Hypothalamus (tissue), 51 donors: ENCODE measurements at regions not wholly inside any gene's neighbourhood (a gene's known extent, or its start where the extent isn't known, plus 50 kb on each side); places are given as distances from the start of the nearest gene placed in this dataset.
A peak's percentile ranks its signal among the peaks of the same experiment; 100 is the strongest.

ENCODE experiments used
- DNase-seq, 51 donors: peaks; one replicate each; lab custom pipeline; 2025; lab: John Stamatoyannopoulos, UW

DNA sequence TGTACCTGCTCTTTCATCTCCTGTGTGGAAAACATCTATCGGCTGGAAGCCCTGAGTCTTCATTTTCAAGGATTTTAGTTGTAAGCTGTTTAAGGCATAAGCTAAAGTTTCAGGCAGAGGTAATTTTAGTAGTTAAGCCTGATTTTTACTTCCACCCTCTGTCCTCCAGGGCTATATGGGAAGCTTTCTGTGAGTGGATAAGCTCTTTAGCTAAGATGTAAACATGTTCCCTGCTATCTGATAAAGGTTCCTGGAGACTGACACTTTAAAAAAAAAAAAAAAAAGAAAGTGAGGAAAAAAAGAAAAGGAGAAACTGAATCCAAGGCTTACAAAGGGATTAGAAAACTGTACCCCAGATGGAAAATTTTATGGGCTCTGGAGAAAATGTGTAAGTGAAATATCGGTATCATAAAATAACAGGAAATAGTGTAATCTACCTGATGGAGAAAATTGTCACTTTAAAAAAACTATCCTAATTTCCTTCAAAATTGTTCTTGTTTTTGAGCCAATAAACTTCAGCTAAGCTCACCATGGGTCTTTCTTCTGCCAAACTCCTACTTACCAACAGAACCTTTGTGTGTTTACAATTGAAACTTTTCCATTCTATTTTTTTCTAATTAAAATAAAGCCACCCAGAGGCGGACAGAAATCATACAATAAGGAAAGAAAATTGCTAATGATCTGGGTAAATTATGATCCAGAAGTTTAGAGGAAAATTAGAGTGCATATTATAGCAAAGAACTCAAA lies 180.5 kb downstream of the TGFB2 start:
- no peak for DNase-seq

DNA sequence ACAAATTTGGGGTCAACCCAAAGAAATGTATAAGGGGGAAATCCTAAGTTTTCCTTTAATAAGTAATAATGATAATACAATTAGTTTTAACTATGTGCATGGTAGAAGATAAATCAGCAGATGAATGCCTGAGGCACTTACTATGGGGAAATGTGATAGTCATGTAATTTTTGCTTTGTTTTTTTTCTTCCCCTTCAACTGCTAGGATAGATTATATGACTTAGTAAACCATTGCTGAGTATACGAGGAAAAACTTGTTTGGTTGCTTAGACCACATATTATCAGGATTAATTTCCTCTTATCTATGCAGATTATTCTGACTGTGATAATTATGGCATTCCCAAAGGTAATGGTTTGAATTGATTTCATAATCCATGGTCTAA lies 181.1 kb downstream of the TGFB2 start:
- DNase-seq: no peak

DNA sequence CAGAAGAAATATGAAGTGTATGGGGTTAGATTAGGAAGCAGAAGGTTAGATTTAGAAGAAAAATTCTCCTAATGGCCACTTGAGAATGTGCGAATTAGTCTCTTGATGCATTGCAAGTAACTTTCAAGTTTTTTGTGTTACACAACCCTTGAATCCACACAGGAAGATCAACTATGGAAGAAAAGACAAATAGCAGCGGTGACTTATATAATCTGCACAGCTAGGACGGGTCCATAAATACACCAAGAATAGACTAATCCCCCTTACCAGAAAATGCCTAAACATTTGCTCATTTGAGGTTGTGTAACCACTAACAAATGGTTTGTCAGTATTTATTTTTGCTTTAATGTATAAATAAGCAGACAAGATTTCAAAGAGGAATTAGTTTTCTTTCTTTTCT lies 182.6 kb downstream of the TGFB2 start:
- DNase-seq: no peak

DNA sequence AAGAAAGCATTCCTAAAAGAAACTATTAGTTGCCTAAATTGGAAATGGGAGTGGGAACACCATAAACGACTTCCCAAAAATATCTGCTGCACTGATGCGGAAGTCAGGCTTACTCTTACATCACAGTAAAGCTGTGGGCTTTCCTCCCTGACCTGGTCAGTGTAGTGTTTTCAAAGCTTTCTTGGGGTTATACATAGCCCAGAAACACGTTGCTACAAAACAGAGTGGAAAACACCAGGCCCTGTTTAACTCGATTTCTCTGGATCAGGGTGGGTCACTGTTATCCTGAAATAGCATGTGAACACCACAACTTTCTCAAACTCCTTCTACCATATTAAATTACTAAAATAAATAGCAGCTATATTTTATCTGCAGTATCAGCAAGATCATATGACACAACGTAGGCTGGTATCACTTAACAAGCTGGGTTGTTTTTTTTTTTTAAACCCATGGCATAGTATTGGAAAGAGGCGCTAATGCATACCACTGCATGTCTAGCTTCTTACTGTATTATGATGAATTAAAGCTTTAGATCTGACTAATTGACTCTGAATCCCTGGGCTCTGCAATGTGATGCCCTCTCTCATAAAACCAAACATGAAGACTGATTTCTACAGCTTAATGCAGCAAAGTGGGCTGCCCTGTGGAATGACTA lies 184.6 kb downstream of the TGFB2 start:
- no peak for DNase-seq

DNA sequence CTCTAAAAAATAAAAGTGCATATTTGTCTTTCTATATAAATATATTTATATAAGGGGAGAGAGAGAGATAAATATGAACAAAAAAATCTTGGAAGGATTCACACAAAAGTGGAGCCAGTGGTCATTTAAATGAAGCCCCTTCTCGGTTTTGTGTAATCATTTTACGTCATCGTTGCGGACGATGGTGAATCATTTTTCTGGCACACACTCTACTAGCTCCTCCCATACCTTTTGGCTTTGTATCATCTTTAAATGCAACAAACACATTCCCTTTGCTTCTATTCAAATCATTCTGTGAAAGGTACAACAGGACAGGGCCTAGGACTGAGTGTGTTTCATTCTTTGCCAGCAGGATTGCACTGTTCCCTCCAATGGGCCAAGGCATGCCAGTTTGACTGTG lies 186.8 kb downstream of the TGFB2 start:
- no peak for DNase-seq

DNA sequence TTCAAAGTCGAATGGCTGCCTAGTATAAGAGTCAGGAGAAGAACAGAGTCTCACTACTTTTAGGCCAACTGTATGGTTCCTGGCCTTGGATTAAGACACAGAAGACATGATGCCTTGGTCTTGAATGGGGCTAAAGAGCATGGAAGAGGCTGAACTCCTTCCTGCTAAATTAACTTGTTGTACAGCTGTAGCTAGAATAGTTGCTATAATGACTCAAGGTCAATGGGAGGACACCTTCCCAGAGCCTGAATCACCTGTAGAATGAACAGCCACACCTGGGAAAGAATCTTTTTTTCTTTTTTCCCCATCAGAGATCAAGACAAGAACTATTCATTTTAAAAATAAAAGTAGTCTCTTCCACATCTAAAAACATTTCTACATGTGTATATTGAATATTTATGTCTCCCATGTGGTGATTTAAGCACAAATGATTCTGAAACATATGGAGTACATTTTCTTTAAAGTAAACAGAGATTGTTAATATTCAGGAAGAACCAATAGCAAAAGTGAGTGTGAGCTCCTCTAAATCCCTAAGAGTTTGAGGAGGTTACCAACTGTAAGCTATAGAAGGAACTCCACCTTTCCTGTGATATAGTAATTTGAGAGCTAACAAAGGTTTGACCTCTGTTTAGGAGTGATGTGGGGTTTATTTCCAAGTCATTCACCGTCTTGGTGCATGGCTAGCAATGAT lies 191.3 kb downstream of the TGFB2 start:
- DNase-seq: no peak

DNA sequence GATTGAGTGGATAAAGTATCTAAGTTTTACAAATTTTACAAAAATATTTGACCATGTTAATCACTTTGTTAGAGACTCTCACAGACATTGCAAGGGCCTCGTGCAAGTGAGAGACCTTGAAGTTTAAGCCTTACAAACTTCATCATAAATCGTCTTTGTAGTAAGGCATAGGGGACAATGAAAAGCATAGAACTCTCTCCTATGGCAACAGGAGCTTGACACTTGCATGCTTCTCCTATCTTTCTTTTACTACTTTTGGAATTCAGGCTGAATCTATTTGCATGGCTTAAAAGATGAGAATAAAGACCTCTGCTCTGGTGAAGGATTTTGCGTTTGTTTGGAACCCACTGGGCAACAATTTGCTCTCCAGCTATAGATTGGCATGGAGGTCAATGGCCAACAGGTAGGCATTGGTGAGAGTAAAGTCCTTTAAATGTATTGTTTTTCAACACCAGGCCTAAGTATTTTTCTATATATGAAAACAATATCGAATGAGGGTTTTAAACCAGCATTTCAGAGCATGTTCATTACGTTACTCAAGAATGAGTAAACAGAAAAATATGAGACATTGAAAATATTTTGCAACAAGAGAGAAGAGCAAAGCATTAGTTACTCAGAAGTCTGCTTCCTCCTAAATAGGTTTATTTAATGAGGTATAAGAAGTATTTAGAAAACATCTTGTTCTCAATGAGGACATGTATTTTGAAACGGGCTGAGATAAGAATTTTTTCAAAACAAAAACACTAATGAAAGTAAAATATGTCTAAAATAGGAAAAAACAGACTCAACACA lies 192.2 kb downstream of the TGFB2 start:
- no peak for DNase-seq

DNA sequence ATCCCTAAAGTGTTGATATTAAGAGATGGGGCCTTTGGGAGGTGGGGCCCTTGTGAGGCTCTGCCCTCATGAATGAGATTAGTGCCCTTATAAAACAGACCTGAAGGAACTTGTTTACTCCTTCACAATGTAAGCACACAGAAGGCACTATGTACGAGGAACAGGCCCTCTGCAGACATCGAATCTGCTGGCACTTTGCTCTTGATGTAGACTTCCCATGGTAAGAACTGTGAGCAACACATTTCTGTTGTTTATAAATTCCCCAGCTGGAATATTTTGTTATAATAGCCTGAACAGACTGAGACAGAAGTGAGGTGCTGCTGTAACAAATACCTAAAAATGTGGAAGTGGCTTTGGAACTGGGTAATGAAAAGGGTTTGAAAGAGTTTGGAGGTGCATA lies 193.2 kb downstream of the TGFB2 start:
- no peak for DNase-seq

DNA sequence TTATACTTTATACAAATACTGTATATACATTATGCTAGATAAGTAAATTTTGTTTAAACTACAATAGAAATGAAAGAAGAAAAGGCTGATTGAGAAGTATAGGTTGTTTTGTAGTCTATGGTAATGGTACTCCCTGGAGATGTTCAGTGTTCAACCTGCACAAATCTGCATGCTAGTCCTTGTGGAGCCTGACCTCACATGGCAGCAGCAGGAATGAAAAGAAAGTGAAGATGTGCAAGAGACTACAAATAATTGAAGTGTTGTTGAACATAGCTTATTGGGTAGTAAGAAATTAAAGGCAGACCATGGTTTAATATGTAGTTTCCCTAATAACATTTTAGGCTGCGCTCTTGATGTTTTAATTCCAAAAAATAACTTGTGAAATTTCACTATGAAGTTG lies 201.2 kb downstream of the TGFB2 start:
- DNase-seq: no peak

DNA sequence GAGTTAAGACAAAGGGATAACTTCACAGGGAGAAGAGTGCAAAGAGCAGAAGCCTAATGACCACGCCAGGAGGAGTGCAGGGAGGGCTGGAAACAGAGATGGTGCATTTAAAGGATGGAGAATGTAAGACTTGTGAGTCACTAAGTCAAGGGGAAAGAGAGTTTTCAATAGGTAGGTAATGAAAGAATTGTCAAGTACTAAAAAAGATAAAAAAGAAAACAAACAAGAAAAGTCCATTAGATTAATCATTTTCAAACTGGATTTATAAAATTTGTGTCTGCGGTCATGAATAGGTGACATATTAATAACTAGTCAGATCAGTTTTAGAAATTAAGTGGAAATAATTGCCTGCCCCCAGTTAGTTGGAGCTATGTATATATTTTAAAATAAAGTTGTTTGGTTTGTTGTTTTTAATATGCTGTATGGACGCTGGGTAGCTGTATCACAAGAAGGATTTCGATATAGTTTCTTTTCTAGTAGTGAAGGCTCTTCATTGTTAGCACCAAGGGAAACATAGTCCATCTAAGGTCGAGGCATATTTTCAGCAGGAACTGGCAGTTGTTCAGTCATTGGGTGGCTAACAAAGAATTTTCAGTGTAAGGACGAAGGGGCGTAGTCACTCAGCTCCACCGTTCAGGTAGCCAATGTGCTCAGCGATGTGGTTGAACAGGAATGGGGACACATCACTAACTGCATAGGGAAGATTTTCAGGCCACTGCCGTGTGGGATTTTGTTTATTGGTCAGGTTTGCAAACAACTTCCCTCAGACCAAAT lies 203.0 kb downstream of the TGFB2 start:
- DNase-seq: no peak

DNA sequence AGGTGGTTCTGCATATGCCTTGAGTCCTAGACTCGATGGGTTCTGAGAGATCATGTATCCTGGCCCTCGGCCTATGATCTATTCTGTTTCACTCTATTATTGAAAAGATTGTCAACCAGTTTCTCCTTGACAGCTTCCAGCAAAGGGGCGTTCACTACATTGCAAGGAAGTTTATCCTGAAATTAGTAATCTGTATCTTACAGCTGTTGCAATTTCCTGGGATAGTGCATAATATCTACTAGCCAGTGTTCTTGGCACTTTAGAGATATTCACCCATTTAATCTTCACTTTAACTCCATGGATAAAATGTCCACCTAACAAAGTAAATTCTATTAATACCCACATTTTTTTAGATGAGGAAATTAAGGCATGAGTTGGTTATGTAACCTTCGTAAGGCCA lies 203.6 kb downstream of the TGFB2 start:
- no peak for DNase-seq

DNA sequence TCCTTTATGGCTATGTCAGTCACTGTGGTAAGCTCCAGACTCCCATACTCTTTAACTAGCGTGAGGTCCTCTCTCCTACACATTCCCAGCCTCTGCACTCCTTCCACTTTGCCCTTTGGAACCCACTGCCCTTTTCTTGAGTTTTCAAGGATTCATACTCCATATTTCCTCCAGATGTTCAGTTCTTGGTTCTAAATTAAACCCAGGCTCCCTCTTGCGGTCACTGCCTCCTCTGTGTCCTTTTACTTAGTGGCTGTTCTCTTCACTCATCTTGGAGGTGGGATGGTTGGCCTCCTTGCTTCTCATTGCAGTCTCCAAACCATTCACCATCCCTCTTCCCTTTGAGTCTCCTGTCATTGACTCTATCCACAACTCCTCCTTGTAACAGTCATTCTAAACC lies 208.1 kb downstream of the TGFB2 start:
- no peak for DNase-seq

DNA sequence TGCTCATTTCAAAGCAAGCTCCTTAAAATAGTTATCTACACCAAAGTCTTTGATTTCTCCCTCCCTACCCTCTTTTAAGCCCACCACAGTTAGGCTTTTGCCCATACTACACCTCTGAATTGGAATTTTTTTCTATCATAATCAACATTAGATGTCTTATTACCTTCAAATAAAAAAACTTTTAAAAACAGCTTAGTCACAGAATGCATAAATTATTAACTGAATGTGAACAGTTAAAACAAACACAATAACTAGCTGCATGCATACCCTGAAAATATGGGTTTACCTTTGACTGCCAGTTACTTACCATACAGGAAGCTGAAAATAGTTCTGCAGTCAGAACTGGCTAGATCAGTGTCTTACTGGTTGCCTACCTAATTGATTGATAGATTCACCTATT lies 210.9 kb downstream of the TGFB2 start:
- DNase-seq: no peak

DNA sequence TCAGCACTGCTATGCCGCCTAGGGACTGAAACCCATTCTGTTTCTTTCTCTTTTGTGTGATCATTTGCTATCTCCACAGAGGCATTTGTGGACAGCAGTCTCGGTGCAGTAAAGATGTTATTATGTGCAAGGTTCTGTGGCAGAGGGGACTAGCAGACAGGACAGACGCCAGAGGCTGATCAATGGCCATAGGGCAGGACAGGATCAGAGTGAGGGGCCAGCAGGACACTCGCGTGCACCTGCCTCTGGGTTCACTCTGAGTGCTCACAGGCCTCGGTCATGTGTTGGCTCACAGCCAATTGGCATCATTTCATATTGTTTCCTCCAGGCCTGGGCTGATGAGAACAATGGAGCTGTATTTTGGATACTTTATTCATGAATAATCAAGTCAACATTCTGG lies 212.6 kb downstream of the TGFB2 start:
- DNase-seq: peak in 19 of 51 donors; percentile 0 to 69 (median 8)

DNA sequence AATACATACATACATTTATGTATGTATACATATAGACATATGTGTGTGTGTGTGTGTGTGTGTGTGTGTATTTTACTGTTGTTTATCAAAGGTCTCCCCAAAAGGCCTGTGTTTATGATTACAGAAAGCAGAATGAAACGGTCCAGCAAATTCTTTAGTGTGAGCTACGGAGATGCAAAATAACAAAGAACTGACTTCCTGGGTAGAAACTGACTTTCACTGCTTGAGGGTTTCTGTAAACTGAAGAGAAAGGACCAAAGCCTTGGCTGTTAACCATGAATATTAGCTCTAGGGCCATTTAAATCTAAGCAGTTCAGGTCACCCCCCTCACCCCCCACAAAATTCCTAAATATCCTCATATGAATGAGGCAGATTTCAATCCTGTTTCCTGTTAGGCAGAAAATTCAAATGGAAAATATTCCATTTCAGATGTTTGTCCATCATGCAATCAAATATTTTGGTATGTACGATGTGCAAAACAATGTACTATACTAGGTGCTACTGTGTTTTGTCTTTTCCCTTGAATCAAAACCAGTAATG lies 213.2 kb downstream of the TGFB2 start:
- no peak for DNase-seq

DNA sequence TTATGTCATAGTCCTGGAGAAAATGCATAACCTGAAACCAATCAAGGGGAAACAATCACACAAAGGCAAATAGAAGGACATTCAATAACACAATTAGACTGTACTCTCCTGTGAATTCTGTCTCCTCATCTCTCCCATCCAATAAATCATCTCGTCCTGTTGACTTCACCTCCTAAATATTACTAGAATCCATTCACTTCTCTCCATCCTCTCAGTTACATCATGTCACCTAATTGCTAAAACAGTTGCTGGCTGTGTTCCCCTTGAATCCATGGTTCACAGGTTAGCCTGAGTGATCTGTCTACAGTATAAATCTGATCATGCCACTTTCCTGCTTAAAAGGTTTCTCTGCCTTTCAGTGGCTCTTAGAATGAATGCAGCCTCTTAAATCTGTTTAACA lies 220.2 kb downstream of the TGFB2 start:
- DNase-seq: no peak

DNA sequence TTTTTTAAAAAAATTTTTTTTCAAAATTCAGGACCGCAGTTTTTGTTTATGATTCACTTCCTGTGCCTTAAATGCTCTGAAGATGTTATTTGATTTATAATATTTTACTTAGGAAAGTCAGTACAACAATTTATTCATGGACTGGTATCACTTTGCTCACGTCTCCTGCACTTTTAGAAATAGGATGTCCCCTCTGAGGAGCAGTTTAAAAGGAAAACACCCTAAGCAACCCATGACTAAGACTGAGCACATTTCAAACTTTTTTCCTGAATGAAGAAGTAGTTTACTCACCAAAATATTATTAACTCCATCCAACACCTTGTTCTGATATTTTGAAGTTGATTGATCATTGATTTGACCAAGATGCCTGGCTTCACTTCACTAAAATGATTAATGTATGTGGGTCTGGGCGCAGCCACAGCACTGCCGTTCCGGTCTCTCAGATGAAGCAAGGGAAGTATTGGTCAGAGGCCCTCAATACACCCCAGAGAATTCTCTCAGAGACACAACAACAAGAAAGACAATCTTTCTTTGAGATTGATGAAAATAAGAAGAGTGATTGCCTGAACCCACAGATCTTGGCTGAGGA lies 223.9 kb downstream of the TGFB2 start:
- no peak for DNase-seq

DNA sequence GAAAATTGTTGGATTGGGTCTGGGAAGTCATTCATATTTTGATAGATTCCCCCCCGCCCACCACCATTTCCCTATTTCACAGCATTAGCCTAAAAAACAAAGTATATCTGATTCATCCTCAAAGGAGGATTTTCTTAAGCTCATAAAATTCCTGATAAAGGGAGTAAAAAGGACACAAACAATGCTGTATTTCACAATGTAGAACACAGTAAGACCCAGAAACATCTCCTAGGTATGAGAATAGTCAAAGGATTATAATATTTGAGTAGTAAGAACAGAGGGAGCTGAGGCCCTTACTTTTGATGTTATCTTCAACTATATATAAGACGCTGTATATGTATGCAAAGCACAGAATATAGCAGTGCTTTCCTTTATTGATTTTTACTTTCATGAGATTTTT lies 225.3 kb downstream of the TGFB2 start:
- no peak for DNase-seq

DNA sequence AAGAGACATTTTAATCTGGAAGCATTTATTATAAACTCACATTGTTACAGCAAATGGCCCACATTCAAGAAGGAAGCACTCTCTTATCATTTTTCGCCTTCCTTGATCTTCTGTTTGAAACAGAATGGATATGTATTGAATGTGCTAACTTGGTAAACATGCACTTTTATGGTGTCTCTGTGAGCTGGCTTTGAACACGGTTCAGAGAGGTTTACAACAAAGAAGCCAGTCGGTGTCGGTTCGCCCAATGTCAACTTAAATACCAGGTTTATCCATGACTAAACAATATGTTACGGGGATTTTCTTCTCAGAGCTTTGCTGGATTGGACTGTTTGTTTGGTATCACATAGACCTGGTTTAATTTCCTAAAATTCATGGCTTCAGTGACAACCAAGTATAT lies 226.4 kb downstream of the TGFB2 start:
- no peak for DNase-seq

DNA sequence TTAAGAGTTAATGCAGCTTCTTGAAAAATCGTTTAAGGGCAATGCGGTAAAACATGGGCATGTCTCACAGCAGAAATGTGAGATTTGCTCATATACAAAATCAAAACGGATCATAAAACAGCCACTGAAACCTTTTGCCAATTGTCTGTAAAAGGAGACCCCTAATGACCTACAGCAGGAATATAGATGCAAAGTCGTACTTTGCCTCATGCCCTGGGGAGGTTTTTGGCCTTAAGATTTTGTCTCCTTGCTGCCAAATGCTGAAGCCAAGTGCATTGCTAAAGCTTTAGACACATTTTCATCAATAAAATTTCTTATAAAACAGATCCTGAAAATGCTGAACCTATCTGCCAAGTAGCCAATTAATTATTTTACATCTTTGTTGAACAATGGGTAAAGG lies 226.9 kb downstream of the TGFB2 start:
- DNase-seq: no peak
